PC-9 (cell line): ENCODE measurements at regions not wholly inside any gene's neighbourhood (a gene's known extent, or its start where the extent isn't known, plus 50 kb on each side); places are given as distances from the start of the nearest gene placed in this dataset.

Experiments
- BruUV-seq: library from RNA; stranded (reverse); fragments of 400-500 nt; replicated peaks from 2 replicates; lab custom pipeline; 2021; lab: Mats Ljungman, UMichigan
- CTCF ChIA-PET: fragments of 300-600 bp; sonication (Branson Sonifier 250); formaldehyde crosslinking; loops from one replicate; lab custom pipeline; 2022; ENCODE audit warnings: antibody characterized with exemption; lab: Charles Lee
- POLR2A ChIA-PET: fragments of 300-600 bp; sonication (Branson Sonifier 250); formaldehyde crosslinking; loops from one replicate; lab custom pipeline; 2022; ENCODE audit warnings: antibody characterized with exemption; ENCODE audit not compliant: unreplicated experiment; lab: Charles Lee
- DNase-seq, 2 experiments: peaks; one replicate each; pipeline versions ENCODE4 v3.0.0 to v3.0.0-alpha.2; 2015 to 2022; ENCODE audit warnings: mixed read lengths in 1 of 2
- H2AFZ ChIP-seq: fragments of 200-600 bp; sonication (generic); 2 replicates; pipeline ENCODE4 v1.8.1; 2017; ENCODE audit warnings: antibody characterized with exemption
- H3F3A ChIP-seq: fragments of 200-600 bp; sonication (generic); 2 replicates; pipeline ENCODE4 v1.8.1; 2017; ENCODE audit warnings: antibody characterized with exemption, mild to moderate bottlenecking, low read depth; ENCODE audit not compliant: insufficient read depth
- H3K27ac ChIP-seq: fragments of 200-600 bp; sonication (generic); 2 replicates; pipeline ENCODE4 v1.6.1; 2016; ENCODE audit warnings: mixed run types
- H3K27me3 ChIP-seq: fragments of 200-600 bp; sonication (generic); 2 replicates; pipeline ENCODE4 v1.6.1; 2016; ENCODE audit warnings: low read depth, mixed run types; ENCODE audit not compliant: insufficient read depth
- H3K36me3 ChIP-seq: fragments of 200-600 bp; sonication (generic); 2 replicates; pipeline ENCODE4 v1.6.1; 2016; ENCODE audit warnings: low read depth, mixed run types
- H3K4me1 ChIP-seq: fragments of 200-600 bp; sonication (generic); replicated peaks from 2 replicates; pipeline ENCODE4 v1.6.1; 2016; ENCODE audit warnings: mixed run types; ENCODE audit not compliant: insufficient read depth
- H3K4me2 ChIP-seq: fragments of 200-600 bp; sonication (generic); 2 replicates; pipeline ENCODE4 v1.6.1; 2017; ENCODE audit warnings: mixed run types
- H3K4me3 ChIP-seq: fragments of 200-600 bp; sonication (generic); 2 replicates; pipeline ENCODE4 v1.6.1; 2016; ENCODE audit warnings: mixed run types
- H3K79me2 ChIP-seq: fragments of 200-600 bp; sonication (generic); 2 replicates; pipeline ENCODE4 v1.6.1; 2017; ENCODE audit warnings: low read depth, mixed run types
- H3K9me2 ChIP-seq: fragments of 200-600 bp; sonication (generic); 2 replicates; pipeline ENCODE4 v1.8.1; 2017; ENCODE audit warnings: mild to moderate bottlenecking; ENCODE audit not compliant: insufficient read depth
- H3K9me3 ChIP-seq: fragments of 200-600 bp; sonication (generic); 2 replicates; pipeline ENCODE4 v1.8.1; 2016; ENCODE audit warnings: low read depth; ENCODE audit not compliant: insufficient read depth
- H4K20me1 ChIP-seq: fragments of 200-600 bp; sonication (generic); 2 replicates; pipeline ENCODE4 v1.8.1; 2017; ENCODE audit not compliant: insufficient read depth
- EZH2 ChIP-seq: fragments of 200-600 bp; sonication (generic); IDR thresholded peaks from 2 replicates; pipeline ENCODE4 v1.8.0; 2017; ENCODE audit warnings: antibody characterized with exemption, low read depth
- intact Hi-C: fragments of 100-400 bp; cut with micrococcal nuclease; formaldehyde crosslinking; loops from one replicate; pipeline ENCODE4 v1.10.0; 2022; ENCODE audit not compliant: unreplicated experiment
- TF ChIP-seq, protein P1 (sequence below): fragments of 200-600 bp; sonication (generic); conservative IDR thresholded peaks from 2 replicates; pipeline ENCODE4 v1.6.1; 2017; ENCODE audit warnings: mixed run types, antibody characterized with exemption, mild to moderate bottlenecking, moderate library complexity

DNA sequence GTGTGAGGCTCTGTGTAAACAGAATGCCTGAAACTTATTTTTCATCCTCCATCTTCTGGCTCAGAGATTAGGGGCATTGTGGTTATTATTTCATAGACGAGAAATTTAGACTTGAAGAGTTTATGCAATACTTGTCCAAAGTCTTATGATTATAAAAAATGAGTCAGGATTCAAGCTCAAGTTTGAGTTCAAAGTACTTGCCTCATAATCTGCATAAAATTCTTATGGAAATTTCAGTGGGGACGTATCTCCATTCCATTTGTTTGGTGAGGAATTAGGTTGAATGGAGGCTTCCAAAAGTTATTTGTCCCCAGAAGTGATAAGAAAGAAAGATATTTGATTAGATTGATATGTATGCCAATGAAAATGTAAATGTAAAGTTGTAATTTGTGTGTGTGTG is 93.7 kb upstream of the CLVS2 start:
- Histone ChIP-seq H4K20me1 (no peaks in the 10 kb centered on the region), H3K79me2 (no peaks in the 10 kb centered on the region), H3F3A (no peaks in the 10 kb centered on the region), H3K27me3 (no peaks in the 10 kb centered on the region), H3K4me1 (no peaks in the 10 kb centered on the region), H3K36me3 (no peaks in the 10 kb centered on the region), H3K9me2 (no peaks in the 10 kb centered on the region), H3K9me3 (no peaks in the 10 kb centered on the region), H3K27ac (no peak overlapping the region), H3K4me2 (no peak overlapping the region), H2AFZ (no peak overlapping the region), H3K4me3 (no peak overlapping the region)
- ChIA-PET CTCF (no interaction called here), POLR2A (no interaction called here)
- BruUV-seq = no TSS peak
- DNase-seq = no peak
- TF ChIP-seq, protein P1, sequence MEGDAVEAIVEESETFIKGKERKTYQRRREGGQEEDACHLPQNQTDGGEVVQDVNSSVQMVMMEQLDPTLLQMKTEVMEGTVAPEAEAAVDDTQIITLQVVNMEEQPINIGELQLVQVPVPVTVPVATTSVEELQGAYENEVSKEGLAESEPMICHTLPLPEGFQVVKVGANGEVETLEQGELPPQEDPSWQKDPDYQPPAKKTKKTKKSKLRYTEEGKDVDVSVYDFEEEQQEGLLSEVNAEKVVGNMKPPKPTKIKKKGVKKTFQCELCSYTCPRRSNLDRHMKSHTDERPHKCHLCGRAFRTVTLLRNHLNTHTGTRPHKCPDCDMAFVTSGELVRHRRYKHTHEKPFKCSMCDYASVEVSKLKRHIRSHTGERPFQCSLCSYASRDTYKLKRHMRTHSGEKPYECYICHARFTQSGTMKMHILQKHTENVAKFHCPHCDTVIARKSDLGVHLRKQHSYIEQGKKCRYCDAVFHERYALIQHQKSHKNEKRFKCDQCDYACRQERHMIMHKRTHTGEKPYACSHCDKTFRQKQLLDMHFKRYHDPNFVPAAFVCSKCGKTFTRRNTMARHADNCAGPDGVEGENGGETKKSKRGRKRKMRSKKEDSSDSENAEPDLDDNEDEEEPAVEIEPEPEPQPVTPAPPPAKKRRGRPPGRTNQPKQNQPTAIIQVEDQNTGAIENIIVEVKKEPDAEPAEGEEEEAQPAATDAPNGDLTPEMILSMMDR = no peak
- no peak for TF ChIP-seq EZH2
- intact Hi-C loops = no loop called here

DNA sequence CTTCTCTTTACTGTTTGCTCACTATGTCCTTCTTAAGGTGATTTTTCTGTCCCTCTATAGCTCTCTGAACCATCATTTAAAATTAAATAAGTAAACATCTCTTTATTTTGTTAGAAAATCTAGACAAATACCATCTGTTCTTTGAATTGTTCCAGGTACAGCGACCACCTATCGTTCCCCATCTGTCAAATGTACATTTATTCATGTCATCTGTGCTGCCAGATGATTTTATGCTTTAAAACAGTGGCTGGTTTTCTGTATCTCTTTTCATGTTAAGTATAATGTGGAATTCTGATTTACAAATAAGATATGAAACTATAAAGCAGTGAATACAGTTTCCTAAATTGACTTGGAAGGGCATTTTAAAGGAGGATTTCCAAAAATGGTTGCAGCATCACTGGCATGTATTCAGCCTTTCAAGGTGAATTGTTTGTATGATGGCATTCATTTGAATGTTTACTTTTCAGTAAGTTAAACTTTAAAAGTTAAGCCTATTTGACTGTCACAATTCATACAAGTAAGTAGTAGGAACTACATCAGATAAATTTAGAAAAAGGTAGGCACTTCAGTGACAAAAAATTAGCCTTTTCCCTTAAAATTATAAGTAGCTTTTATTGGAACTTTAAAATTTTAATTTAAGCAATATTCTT is 92.6 kb upstream of the CLVS2 start:
- Histone ChIP-seq H4K20me1 (no peaks in the 10 kb centered on the region), H3K9me2 (no peaks in the 10 kb centered on the region), H2AFZ (0 out of 2 replicates have a peak overlapping the region, but pooled peaks have one; percentile 2), H3F3A (no peaks in the 10 kb centered on the region), H3K27ac (no peak overlapping the region), H3K27me3 (no peaks in the 10 kb centered on the region), H3K79me2 (no peaks in the 10 kb centered on the region), H3K4me3 (no peak overlapping the region), H3K4me1 (no peaks in the 10 kb centered on the region), H3K4me2 (no peak overlapping the region), H3K9me3 (no peaks in the 10 kb centered on the region), H3K36me3 (no peaks in the 10 kb centered on the region)
- no peak for DNase-seq
- ChIA-PET POLR2A (no interaction called here), CTCF (no interaction called here)
- TF ChIP-seq EZH2 = no peak
- TF ChIP-seq, protein P1 = no peak
- intact Hi-C loops = no loop called here
- BruUV-seq = no TSS peak

DNA sequence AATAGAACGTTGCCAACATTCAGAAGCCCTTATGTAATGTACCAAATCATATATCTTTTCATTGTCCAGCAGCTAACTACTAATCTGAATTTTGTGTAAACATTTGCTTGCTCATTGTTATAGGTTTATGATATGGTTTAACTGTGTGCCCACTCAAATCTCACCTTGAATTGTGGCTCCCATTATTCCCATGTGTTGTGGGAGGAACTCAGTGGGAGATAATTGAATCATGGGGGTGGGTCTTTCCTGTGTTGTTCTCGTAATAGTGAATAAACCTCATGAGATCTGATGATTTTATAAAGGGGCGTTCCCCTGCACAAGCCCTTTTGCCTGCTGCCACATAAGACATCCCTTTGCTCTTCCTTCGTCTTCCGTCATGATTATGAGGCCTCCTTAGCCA is 91.9 kb upstream of the CLVS2 start:
- no peaks in the 10 kb centered on the region for H3K9me3 ChIP-seq
- H3K27ac ChIP-seq = no peak overlapping the region
- H4K20me1 ChIP-seq = no peaks in the 10 kb centered on the region
- no peaks in the 10 kb centered on the region for H3K9me2 ChIP-seq
- ChIA-PET POLR2A (no interaction called here), CTCF (no interaction called here)
- DNase-seq = no peak
- H3K27me3 ChIP-seq = no peaks in the 10 kb centered on the region
- no peaks in the 10 kb centered on the region for H3F3A ChIP-seq
- H3K4me1 ChIP-seq = no peaks in the 10 kb centered on the region
- no TSS peak for BruUV-seq
- H2AFZ ChIP-seq = no peak overlapping the region
- H3K79me2 ChIP-seq = no peaks in the 10 kb centered on the region
- H3K4me3 ChIP-seq = no peak overlapping the region
- H3K36me3 ChIP-seq = no peaks in the 10 kb centered on the region
- H3K4me2 ChIP-seq = no peak overlapping the region
- TF ChIP-seq, protein P1 = no peak
- no peak for TF ChIP-seq EZH2
- intact Hi-C loops = no loop called here
